ENCODE measurements at regions not wholly inside any gene's neighbourhood (a gene's known extent, or its start where the extent isn't known, plus 50 kb on each side); places are given as distances from the start of the nearest gene placed in this dataset.

DNA sequence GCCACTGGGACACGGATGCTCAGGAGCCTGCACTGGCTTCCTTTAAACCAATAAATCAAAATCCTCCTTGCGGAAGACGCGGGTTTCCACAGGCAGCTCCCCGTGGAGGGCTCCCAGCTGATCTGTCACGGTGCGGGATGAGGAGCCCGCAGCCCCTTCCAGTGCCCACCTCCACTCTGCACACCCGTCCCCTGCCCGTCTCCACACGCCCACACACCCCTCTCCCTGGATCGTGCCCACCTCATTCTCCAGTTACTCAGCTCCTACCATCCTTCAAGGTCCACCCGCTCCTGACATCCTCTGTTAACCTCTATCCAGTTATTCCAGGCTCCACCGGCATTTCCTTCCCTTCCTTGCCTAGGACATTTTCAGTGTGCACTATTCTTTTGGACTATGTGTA is 895.9 kb downstream of the TRIML1 start:
- Histone ChIP-seq H3K9me3 (no peaks in the 10 kb centered on the region), H3K4me3 (no peak overlapping the region), H3K4me1 (no peaks in the 10 kb centered on the region), H3K36me3 (no peaks in the 10 kb centered on the region), H3K27me3 (no peaks in the 10 kb centered on the region), H3K27ac (no peak overlapping the region)
- intact Hi-C loops (cut with DNase I; ENCODE audit: low total_unique reads) = no loop called here
- DNase-seq = no peak
- TF ChIP-seq POLR2A (IDR thresholded peaks at IDR 0.05) = no peak
- TF ChIP-seq, protein P1, sequence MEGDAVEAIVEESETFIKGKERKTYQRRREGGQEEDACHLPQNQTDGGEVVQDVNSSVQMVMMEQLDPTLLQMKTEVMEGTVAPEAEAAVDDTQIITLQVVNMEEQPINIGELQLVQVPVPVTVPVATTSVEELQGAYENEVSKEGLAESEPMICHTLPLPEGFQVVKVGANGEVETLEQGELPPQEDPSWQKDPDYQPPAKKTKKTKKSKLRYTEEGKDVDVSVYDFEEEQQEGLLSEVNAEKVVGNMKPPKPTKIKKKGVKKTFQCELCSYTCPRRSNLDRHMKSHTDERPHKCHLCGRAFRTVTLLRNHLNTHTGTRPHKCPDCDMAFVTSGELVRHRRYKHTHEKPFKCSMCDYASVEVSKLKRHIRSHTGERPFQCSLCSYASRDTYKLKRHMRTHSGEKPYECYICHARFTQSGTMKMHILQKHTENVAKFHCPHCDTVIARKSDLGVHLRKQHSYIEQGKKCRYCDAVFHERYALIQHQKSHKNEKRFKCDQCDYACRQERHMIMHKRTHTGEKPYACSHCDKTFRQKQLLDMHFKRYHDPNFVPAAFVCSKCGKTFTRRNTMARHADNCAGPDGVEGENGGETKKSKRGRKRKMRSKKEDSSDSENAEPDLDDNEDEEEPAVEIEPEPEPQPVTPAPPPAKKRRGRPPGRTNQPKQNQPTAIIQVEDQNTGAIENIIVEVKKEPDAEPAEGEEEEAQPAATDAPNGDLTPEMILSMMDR (IDR thresholded peaks at IDR 0.05) = no peak

DNA sequence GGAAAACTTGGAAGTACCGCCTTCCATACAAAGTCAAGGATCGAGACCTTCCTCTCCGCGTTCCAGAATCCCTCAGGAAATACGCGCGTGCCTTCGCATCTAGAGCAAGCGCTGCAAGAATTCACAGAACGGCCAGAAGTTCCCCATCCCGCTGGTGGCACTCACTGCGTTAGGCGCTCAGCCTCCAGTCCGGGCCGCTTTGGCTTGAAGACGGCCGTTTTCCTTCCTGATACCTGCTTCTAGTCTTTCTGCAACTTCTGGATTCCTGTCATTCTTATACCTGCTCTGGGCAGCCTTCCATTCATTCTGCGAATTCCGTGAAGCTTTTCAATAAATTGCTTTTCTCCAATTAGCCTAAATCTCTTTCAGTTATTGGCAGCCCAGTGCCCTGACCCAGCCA is 896.4 kb downstream of the TRIML1 start:
- H3K36me3 ChIP-seq = no peaks in the 10 kb centered on the region
- no peak for TF ChIP-seq POLR2A (IDR thresholded peaks at IDR 0.05)
- TF ChIP-seq, protein P1 (IDR thresholded peaks at IDR 0.05) = no peak
- no peaks in the 10 kb centered on the region for H3K4me1 ChIP-seq
- no peaks in the 10 kb centered on the region for H3K9me3 ChIP-seq
- H3K4me3 ChIP-seq = no peak overlapping the region
- intact Hi-C loops (cut with DNase I; ENCODE audit: low total_unique reads) = no loop called here
- no peak for DNase-seq
- H3K27me3 ChIP-seq = no peaks in the 10 kb centered on the region
- H3K27ac ChIP-seq = no peak overlapping the region

DNA sequence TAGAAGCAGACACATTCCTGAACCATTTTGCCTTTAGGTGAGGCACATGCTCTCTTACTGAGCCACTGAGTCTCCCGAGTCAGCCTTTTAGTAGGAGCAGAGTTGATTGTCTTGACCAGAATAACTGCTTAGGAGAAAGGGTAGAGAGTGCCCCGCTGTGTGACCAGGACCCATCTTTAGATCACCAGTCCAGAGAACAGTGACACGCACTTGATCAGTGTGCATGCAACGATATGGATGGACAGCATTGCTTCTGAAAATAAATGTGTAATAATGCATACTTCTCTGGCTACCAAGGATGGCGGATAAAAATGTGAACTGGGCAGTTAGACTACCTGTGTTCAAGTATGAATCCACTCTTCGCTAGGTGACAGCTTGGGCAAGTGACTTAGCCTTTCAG is 897.7 kb downstream of the TRIML1 start:
- no peak for DNase-seq
- intact Hi-C loops (cut with DNase I; ENCODE audit: low total_unique reads) = no loop called here
- Histone ChIP-seq H3K9me3 (no peaks in the 10 kb centered on the region), H3K27me3 (no peaks in the 10 kb centered on the region), H3K4me1 (no peaks in the 10 kb centered on the region), H3K36me3 (no peaks in the 10 kb centered on the region), H3K27ac (no peak overlapping the region), H3K4me3 (no peak overlapping the region)
- no peak for TF ChIP-seq POLR2A (IDR thresholded peaks at IDR 0.05)
- TF ChIP-seq, protein P1 (IDR thresholded peaks at IDR 0.05) = no peak

DNA sequence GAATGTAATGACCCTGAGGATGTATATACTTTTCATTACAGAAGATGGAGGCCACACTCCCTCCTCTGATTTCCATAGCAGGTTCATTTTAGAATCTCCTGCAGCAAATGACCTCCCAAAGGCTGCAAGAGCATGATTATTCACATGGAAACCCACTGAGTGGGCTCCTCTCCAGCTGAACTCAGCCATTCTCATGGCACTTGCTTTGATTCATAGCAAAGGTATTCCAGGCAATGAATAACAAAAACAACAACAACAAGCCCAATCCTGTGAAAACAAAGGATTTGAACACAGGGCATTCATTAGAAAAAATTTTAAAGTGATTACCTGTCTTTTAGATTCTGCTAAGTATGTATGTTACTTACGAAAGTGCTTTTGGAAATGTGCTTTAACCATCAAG is 894.0 kb upstream of the FRG1 start:
- no peaks in the 10 kb centered on the region for H3K9me3 ChIP-seq
- H3K4me1 ChIP-seq = no peaks in the 10 kb centered on the region
- no peak overlapping the region for H3K4me3 ChIP-seq
- no peaks in the 10 kb centered on the region for H3K27me3 ChIP-seq
- no peaks in the 10 kb centered on the region for H3K36me3 ChIP-seq
- TF ChIP-seq, protein P1 (IDR thresholded peaks at IDR 0.05) = no peak
- no peak for TF ChIP-seq POLR2A (IDR thresholded peaks at IDR 0.05)
- no peak overlapping the region for H3K27ac ChIP-seq
- no peak for DNase-seq
- intact Hi-C loops (cut with DNase I; ENCODE audit: low total_unique reads) = no loop called here

DNA sequence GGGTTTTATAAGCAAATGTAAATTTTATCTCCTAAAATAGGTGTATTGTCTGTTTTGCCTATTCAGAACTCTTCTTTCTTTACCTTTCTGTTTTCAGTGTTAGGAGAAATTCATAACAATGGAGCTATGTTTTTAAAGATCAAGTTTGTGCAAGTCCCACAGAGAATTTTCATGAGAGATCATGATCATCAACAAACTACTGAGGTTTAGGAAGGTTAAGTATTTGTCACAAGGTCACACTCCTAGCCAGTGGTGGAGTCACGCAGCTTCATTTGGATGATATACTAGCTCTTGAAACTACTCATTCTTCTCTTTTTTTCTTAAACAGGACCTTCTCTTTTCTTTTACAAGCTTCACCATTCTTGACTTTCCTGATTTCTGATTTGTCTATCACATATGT is 892.6 kb upstream of the FRG1 start:
- Histone ChIP-seq H3K4me3 (no peak overlapping the region), H3K9me3 (no peaks in the 10 kb centered on the region), H3K27me3 (no peaks in the 10 kb centered on the region), H3K27ac (no peak overlapping the region), H3K4me1 (no peaks in the 10 kb centered on the region), H3K36me3 (no peaks in the 10 kb centered on the region)
- no peak for DNase-seq
- intact Hi-C loops (cut with DNase I; ENCODE audit: low total_unique reads) = no loop called here
- TF ChIP-seq, protein P1 (IDR thresholded peaks at IDR 0.05) = no peak
- TF ChIP-seq POLR2A (IDR thresholded peaks at IDR 0.05) = no peak
